MM.1S (cell line): ENCODE measurements at regions not wholly inside any gene's neighbourhood (a gene's known extent, or its start where the extent isn't known, plus 50 kb on each side); places are given as distances from the start of the nearest gene placed in this dataset.

Experiments used
- DNase-seq: peaks from one replicate; pipeline ENCODE4 v3.0.0-alpha.2; 2015
- H2AFZ ChIP-seq: fragments of 300-600 bp; sonication (generic); 2 replicates; pipeline ENCODE4 v1.6.0; 2016; ENCODE audit warnings: antibody characterized with exemption, low read length
- H3F3A ChIP-seq: fragments of 300-600 bp; sonication (generic); 2 replicates; pipeline ENCODE4 v1.6.1; 2016; ENCODE audit warnings: mild to moderate bottlenecking, antibody characterized with exemption, low read length, moderate library complexity, mixed read lengths; ENCODE audit not compliant: insufficient read depth
- H3K27ac ChIP-seq: fragments of 300-600 bp; sonication (generic); 2 replicates; pipeline ENCODE4 v1.5.1; 2016; ENCODE audit warnings: mild to moderate bottlenecking, low read length
- H3K27me3 ChIP-seq: fragments of 300-600 bp; sonication (generic); replicated peaks from 2 replicates; pipeline ENCODE4 v1.6.0; 2016; ENCODE audit warnings: low read length; ENCODE audit not compliant: insufficient read depth
- H3K36me3 ChIP-seq: fragments of 300-600 bp; sonication (generic); replicated peaks from 2 replicates; pipeline ENCODE4 v1.6.1; 2016; ENCODE audit warnings: mild to moderate bottlenecking, low read length, mixed read lengths; ENCODE audit not compliant: insufficient read depth
- H3K4me1 ChIP-seq: fragments of 300-600 bp; sonication (generic); 2 replicates; pipeline ENCODE4 v1.6.1; 2016; ENCODE audit warnings: low read length, mixed read lengths
- H3K4me2 ChIP-seq: fragments of 300-600 bp; sonication (generic); 2 replicates; pipeline ENCODE4 v1.6.0; 2016; ENCODE audit warnings: low read depth, low read length
- H3K4me3 ChIP-seq: fragments of 300-600 bp; sonication (generic); 2 replicates; pipeline ENCODE4 v1.5.1; 2016; ENCODE audit warnings: low read length, mixed read lengths
- H3K79me2 ChIP-seq: fragments of 300-600 bp; sonication (generic); 2 replicates; pipeline ENCODE4 v1.6.1; 2016; ENCODE audit warnings: mixed run types, low read length, mixed read lengths
- H3K9ac ChIP-seq: fragments of 300-600 bp; sonication (generic); 2 replicates; pipeline ENCODE4 v1.6.1; 2016; ENCODE audit warnings: low read length, mixed read lengths
- H3K9me2 ChIP-seq: fragments of 300-600 bp; sonication (generic); replicated peaks from 2 replicates; pipeline ENCODE4 v1.6.1; 2016; ENCODE audit warnings: mild to moderate bottlenecking, low read length, mixed read lengths; ENCODE audit not compliant: insufficient read depth
- H3K9me3 ChIP-seq: fragments of 300-600 bp; sonication (generic); replicated peaks from 2 replicates; pipeline ENCODE4 v1.6.1; 2016; ENCODE audit warnings: mild to moderate bottlenecking, low read length, mixed read lengths; ENCODE audit not compliant: insufficient read depth
- H4K20me1 ChIP-seq: fragments of 300-600 bp; sonication (generic); 2 replicates; pipeline ENCODE4 v1.6.1; 2016; ENCODE audit warnings: mild to moderate bottlenecking, low read length, moderate library complexity, mixed read lengths; ENCODE audit not compliant: insufficient read depth
- CTCF ChIP-seq: fragments of 300-600 bp; sonication (generic); IDR thresholded peaks from 2 replicates; pipeline ENCODE4 v1.5.1; 2016; ENCODE audit warnings: antibody characterized with exemption, low read length, mixed read lengths
- EZH2 ChIP-seq: fragments of 300-600 bp; sonication (generic); optimal IDR thresholded peaks from 2 replicates; pipeline ENCODE3; 2017; ENCODE audit warnings: low read depth, mild to moderate bottlenecking, antibody characterized with exemption, low read length, mixed read lengths
- EZH2phosphoT487 ChIP-seq: fragments of 300-600 bp; sonication (generic); IDR thresholded peaks from 2 replicates; pipeline ENCODE4 v1.6.1; 2018; ENCODE audit warnings: antibody characterized with exemption, low read length

DNA sequence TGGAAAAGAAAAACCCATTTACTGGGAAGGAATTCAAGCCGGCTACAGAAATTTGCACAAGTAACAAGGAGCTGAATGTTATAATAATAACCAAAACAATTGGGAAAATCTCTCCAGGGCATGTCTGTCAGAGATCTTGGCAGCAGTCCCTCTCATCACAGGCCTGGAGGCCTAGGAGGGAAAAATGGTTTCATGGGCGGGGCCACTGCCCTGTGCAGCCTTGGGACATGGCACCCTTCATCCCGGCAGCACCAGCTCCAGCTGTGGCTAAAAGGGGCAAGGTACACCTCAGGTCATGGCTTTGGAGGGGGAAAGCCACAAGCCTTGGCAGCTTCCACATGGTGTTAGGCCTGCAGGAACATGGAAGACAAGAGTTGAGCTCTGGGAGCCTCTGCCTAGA lies 513.1 kb upstream of the CNKSR2 start:
- Histone ChIP-seq H3K27ac (no peak overlapping the region), H3K36me3 (no peaks in the 10 kb centered on the region), H3F3A (no peaks in the 10 kb centered on the region), H3K4me3 (no peak overlapping the region), H3K27me3 (no peaks in the 10 kb centered on the region), H3K4me2 (no peak overlapping the region), H4K20me1 (no peaks in the 10 kb centered on the region), H3K9me3 (no peaks in the 10 kb centered on the region), H3K9me2 (no peaks in the 10 kb centered on the region), H2AFZ (no peak overlapping the region), H3K4me1 (no peaks in the 10 kb centered on the region), H3K9ac (no peak overlapping the region), H3K79me2 (no peaks in the 10 kb centered on the region)
- TF ChIP-seq EZH2phosphoT487 (no peak), CTCF (no peak), EZH2 (no peak)
- no peak for DNase-seq

GRCh38 chrX:20857746-20858145 lies 516.5 kb upstream of the CNKSR2 start:
- Histone ChIP-seq H3F3A (no peaks in the 10 kb centered on the region), H3K79me2 (no peaks in the 10 kb centered on the region), H3K27me3 (no peaks in the 10 kb centered on the region), H3K4me1 (no peaks in the 10 kb centered on the region), H2AFZ (no peak overlapping the region), H3K4me2 (no peak overlapping the region), H3K9ac (no peak overlapping the region), H3K9me2 (no peaks in the 10 kb centered on the region), H3K36me3 (no peaks in the 10 kb centered on the region), H3K4me3 (no peak overlapping the region), H3K27ac (no peak overlapping the region), H3K9me3 (no peaks in the 10 kb centered on the region), H4K20me1 (no peaks in the 10 kb centered on the region)
- TF ChIP-seq CTCF (no peak), EZH2phosphoT487 (no peak), EZH2 (no peak)
- DNase-seq: no peak

- DNase-seq: no peak
- Histone ChIP-seq H3K4me2 (no peak overlapping the region), H3K9me2 (no peaks in the 10 kb centered on the region), H3K4me1 (no peaks in the 10 kb centered on the region), H3K36me3 (no peaks in the 10 kb centered on the region), H3K79me2 (no peaks in the 10 kb centered on the region), H3F3A (no peaks in the 10 kb centered on the region), H3K9ac (no peak overlapping the region), H3K4me3 (no peak overlapping the region), H3K9me3 (no peaks in the 10 kb centered on the region), H3K27me3 (no peaks in the 10 kb centered on the region), H3K27ac (no peak overlapping the region), H4K20me1 (no peaks in the 10 kb centered on the region), H2AFZ (no peak overlapping the region)
- TF ChIP-seq EZH2 (no peak), CTCF (no peak), EZH2phosphoT487 (no peak)
These were observed 535.7 kb upstream of the CNKSR2 start for GRCh38 chrX:20838477-20838876.
